ENCODE measurements at regions not wholly inside any gene's neighbourhood (a gene's known extent, or its start where the extent isn't known, plus 50 kb on each side); places are given as distances from the start of the nearest gene placed in this dataset.

DNA sequence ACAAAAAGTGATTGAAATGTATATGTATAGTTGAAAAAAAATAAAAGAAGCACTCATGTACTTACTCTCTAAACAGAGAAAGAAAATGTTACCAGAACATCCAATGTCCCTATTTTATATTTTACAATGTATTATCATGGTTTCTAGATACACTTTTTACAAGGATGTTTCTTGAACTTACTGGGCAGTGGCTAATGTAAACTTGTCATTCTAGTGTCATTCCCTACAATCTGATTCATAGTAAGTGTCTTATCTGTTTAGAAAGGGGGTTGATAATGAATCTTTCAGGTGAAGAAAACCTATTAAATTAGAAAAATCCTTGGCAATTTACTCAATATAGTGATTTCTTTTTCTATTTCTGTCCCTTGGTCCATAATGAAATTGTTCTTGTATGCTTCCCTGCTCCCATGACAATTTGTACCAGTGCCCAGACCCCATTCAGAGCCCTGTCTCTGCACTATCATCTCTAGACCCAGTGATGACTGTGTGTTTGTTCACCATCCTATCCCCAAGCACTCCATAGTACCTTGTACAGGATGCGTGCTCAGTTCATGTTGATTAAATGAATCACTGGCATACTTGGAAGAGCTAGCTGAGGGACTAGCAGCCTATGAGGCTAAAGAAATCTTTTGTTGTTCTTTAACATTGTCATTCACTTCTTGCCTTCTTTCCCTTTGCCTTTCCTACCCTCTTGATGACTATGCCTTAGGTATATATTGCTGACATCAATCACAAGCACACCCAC is 101.2 kb downstream of the HMHB1 start:
- Histone ChIP-seq H3K27ac (no peak overlapping the region), H3K9me3 (ENCODE audit: severe bottlenecking) (no peaks in the 10 kb centered on the region), H3K4me3 (ENCODE audit: low read depth, low read length) (no peak overlapping the region), H3K27me3 (ENCODE audit: insufficient read depth, low read depth, severe bottlenecking) (no peaks in the 10 kb centered on the region), H3K36me3 (no peaks in the 10 kb centered on the region)
- TF ChIP-seq, protein P1, sequence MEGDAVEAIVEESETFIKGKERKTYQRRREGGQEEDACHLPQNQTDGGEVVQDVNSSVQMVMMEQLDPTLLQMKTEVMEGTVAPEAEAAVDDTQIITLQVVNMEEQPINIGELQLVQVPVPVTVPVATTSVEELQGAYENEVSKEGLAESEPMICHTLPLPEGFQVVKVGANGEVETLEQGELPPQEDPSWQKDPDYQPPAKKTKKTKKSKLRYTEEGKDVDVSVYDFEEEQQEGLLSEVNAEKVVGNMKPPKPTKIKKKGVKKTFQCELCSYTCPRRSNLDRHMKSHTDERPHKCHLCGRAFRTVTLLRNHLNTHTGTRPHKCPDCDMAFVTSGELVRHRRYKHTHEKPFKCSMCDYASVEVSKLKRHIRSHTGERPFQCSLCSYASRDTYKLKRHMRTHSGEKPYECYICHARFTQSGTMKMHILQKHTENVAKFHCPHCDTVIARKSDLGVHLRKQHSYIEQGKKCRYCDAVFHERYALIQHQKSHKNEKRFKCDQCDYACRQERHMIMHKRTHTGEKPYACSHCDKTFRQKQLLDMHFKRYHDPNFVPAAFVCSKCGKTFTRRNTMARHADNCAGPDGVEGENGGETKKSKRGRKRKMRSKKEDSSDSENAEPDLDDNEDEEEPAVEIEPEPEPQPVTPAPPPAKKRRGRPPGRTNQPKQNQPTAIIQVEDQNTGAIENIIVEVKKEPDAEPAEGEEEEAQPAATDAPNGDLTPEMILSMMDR (IDR thresholded peaks at IDR 0.05; ENCODE audit: low read depth, low read length) = no peak
- DNase-seq = no peak

GRCh38 chr5:143914756-143915155 is 102.8 kb downstream of the HMHB1 start:
- no peaks in the 10 kb centered on the region for H3K27me3 ChIP-seq (ENCODE audit: insufficient read depth, low read depth, severe bottlenecking)
- TF ChIP-seq, protein P1 (IDR thresholded peaks at IDR 0.05; ENCODE audit: low read depth, low read length) = no peak
- no peak overlapping the region for H3K4me3 ChIP-seq (ENCODE audit: low read depth, low read length)
- no peaks in the 10 kb centered on the region for H3K9me3 ChIP-seq (ENCODE audit: severe bottlenecking)
- no peaks in the 10 kb centered on the region for H3K36me3 ChIP-seq
- DNase-seq = no peak
- no peak overlapping the region for H3K27ac ChIP-seq

DNA sequence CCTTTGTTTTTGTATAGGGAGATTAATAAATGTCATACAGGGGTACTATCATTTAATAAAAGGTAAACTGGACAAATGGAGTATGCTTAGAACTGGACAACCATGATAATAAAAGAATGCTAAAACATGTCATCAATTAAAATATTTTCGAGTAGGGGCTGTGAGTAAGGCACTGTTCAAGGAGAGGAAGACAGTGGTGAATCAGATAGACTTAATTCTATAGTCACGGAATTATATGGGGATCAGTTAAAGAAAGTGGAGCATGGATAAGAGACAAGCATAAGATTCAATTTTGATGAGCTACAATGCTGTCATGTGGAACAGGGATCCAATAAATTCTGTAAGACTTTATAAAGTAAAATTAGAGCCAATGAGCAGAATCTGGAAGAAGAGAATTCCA is 104.5 kb downstream of the HMHB1 start:
- H3K27ac ChIP-seq = no peak overlapping the region
- DNase-seq = no peak
- TF ChIP-seq, protein P1 (IDR thresholded peaks at IDR 0.05; ENCODE audit: low read depth, low read length) = no peak
- no peaks in the 10 kb centered on the region for H3K36me3 ChIP-seq
- no peaks in the 10 kb centered on the region for H3K9me3 ChIP-seq (ENCODE audit: severe bottlenecking)
- H3K4me3 ChIP-seq (ENCODE audit: low read depth, low read length) = no peak overlapping the region
- no peaks in the 10 kb centered on the region for H3K27me3 ChIP-seq (ENCODE audit: insufficient read depth, low read depth, severe bottlenecking)

GRCh38 chr5:143918961-143919360 is 107.0 kb downstream of the HMHB1 start:
- H3K27ac ChIP-seq = no peak overlapping the region
- TF ChIP-seq, protein P1 (IDR thresholded peaks at IDR 0.05; ENCODE audit: low read depth, low read length) = no peak
- H3K27me3 ChIP-seq (ENCODE audit: insufficient read depth, low read depth, severe bottlenecking) = no peaks in the 10 kb centered on the region
- DNase-seq = no peak
- no peaks in the 10 kb centered on the region for H3K9me3 ChIP-seq (ENCODE audit: severe bottlenecking)
- no peaks in the 10 kb centered on the region for H3K36me3 ChIP-seq
- H3K4me3 ChIP-seq (ENCODE audit: low read depth, low read length) = no peak overlapping the region

GRCh38 chr5:143920772-143921171 is 108.8 kb downstream of the HMHB1 start:
- Histone ChIP-seq H3K9me3 (ENCODE audit: severe bottlenecking) (no peaks in the 10 kb centered on the region), H3K36me3 (no peaks in the 10 kb centered on the region), H3K27ac (no peak overlapping the region), H3K4me3 (ENCODE audit: low read depth, low read length) (no peak overlapping the region), H3K27me3 (ENCODE audit: insufficient read depth, low read depth, severe bottlenecking) (no peaks in the 10 kb centered on the region)
- no peak for DNase-seq
- TF ChIP-seq, protein P1 (IDR thresholded peaks at IDR 0.05; ENCODE audit: low read depth, low read length) = no peak

Data from WERI-Rb-1 (cell line).